Medulla oblongata (tissue), 1 donor: ENCODE measurements at regions not wholly inside any gene's neighbourhood (a gene's known extent, or its start where the extent isn't known, plus 50 kb on each side); places are given as distances from the start of the nearest gene placed in this dataset.

Experiments used
- DNase-seq: peaks from one replicate; pipeline ENCODE4 v3.0.0-alpha.2; 2015; ENCODE audit errors: extremely low spot score

GRCh38 chr10:7027913-7028808, 382.7 kb downstream of the SFMBT2 start:
- DNase-seq, result no peak

GRCh38 chr10:7027237-7027912, 383.5 kb downstream of the SFMBT2 start:
- DNase-seq, result no peak

DNA sequence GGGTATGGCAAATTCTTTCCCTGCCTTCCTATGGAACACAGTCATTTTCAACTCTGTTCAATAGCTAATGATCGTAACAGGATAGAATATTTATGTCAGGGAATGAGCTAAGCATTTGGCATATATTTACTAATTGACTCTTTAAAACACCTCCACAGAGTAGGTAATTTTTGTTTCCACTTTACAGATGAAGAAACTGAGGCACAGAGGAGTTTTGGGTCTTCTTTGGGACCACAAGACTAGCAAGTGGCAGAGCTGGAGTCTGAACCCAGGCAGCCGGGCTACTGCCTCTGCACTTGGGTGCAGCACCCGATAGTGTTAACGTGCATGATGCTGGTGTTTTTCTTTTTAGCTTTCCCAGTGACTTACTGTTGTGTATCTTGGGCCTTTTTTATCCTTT, 384.0 kb downstream of the SFMBT2 start:
- no peak for DNase-seq

GRCh38 chr10:7025296-7025695, 385.5 kb downstream of the SFMBT2 start:
- DNase-seq, result no peak

GRCh38 chr10:7015457-7015856, 395.4 kb downstream of the SFMBT2 start:
- DNase-seq, result no peak

- no peak for DNase-seq
Observed at GRCh38 chr10:7014721-7015120, 396.1 kb downstream of the SFMBT2 start.

DNA sequence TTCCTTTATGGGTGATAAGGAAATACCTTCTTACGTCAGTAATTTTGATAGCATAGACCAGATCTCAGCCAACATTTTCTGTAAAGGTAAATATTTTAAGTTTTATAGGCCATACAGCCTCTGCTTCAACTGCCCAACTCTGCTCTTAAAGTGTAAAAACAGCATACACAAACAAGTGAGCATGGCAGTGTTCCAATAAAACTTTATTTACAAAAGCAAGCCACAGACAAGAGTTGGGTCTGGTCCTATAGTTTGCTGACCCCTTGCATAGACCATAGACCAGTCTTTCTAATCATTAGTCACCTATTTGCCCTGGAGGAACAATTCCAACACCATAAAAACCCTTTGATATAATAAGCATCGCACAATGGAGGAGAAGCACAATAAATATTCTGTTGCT, 398.8 kb downstream of the SFMBT2 start:
- DNase-seq, result no peak

GRCh38 chr10:7008645-7009044, 402.2 kb downstream of the SFMBT2 start:
- DNase-seq, result no peak

DNA sequence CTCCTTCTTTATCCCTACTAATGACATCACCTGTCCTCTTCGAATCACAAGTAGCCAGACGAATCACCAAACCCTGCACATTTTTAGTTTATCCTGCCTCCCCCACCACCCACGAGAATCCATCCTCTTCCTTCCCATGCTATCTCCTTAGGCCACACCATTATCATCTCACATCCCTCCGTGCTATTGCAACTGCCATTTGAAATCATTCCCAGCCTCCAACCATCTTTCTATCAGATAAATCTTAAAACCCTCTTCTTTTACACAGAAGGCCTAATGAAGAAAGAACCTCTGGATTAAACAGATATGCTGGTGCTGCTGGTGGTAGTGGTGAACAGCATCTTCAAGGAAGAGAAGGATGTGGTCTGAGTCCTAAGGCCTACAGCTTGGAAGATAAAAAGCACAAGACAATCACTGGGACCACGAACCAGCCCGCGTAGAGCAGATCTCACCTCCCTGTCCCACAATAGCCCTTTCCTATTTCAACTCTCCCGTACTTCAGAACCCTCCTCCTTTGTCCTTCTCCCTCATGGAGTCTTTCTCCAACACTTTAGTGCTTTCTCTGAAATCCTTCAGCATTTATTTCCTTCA, 403.1 kb downstream of the SFMBT2 start:
- no peak for DNase-seq

GRCh38 chr10:7006566-7006965, 404.3 kb downstream of the SFMBT2 start:
- no peak for DNase-seq

DNA sequence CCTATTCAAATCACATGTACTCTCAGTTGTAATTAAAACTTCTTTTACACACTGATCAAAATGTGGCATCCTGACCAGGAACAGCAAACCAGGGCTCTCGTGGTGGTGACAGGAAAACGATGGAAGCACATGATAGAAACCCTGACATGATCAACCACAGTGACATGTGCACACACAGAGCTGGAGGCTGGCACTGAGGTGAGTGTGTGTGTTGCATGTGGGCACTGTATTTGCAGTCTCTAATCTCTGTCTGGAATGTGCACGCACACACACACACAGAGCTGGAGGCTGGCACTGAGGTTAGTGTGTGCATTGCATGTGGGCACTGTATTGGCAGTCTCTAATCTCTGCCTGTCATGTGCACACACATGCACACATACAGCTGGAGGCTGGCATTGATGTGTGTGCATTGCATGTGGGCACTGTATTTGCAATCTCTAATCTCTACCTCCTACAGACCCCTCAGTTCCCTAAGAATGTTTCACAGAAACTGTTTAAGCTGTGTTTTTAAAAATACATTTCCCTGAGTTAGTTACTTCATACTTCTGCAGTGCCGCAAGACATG, 406.9 kb downstream of the SFMBT2 start:
- DNase-seq, result no peak

- peak; percentile 57 for DNase-seq
Observed at GRCh38 chr10:7000061-7000460, 410.8 kb downstream of the SFMBT2 start.

DNA sequence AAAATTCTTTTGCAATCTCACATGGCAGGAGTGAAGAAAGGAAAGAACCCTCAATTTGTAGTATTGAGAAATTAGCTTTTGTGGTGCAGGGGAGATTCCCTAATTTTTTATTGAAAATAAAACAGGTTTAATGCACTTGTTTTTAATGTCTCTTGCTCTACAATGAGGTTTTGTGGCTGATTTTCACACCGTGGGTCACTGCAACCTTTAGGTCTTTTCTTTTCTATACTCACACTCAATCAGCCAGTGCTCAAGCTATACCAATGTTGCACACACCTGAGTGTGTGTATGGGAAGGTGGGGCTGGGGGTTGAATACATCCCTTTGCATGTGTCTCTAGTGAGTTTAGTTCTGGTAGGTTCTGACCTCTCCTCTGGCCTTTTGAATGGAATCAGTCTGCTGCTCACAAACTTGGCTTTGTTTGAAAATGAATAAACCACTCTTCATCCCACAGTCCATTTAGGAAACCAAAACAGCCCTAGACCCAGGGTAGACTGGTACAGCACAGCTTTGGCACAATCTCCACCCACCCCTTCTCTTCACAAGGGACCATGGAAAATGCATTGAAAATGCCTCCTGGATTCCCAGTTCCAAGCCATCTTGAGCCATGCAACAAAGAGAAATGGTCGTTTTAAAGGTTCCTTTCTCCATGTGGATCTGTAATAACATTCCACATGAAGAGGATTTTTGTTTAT, 411.5 kb downstream of the SFMBT2 start:
- DNase-seq, result peak; percentile 88

DNA sequence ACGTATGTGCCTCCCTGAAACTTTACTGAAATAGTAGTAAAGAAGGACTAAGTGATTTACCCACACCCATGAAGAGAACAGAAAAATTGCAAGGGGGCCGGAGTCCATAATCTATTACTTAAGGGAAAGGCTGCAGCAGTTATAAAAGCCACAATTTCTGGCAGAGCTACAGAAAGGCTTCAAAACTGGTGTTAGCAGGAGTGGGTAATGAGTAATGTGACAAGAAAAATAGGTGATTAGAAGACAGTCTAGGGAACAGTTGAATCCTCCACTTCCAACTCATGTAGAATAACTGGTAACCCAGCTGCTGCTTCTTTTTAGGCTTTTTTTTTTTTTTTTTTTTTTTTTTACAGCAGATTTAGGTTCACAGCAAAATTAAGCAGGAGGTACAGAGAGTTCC, 413.3 kb downstream of the SFMBT2 start:
- DNase-seq, result no peak

- no peak for DNase-seq
Observed at GRCh38 chr10:6996431-6996830, 414.4 kb downstream of the SFMBT2 start.

GRCh38 chr10:6995831-6996230, 415.0 kb downstream of the SFMBT2 start:
- no peak for DNase-seq

DNA sequence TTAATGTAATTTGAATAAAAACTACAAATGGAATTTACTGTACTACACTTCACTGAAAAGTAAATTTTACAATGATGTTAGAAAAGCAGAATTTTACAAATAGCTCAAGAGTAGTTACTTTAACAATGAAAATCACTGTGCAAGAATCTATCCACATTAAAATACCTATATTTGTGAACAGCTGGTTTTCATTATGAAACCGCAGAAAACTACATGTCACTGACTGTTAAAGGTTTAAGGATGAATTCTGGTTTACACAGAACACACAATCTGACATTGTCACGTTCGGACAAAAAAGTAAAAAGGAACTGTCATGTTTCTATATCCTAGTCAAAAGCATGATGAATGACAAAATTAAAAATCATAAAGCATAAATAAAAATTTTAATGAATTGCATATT, 415.3 kb upstream of the PRKCQ start:
- no peak for DNase-seq

DNA sequence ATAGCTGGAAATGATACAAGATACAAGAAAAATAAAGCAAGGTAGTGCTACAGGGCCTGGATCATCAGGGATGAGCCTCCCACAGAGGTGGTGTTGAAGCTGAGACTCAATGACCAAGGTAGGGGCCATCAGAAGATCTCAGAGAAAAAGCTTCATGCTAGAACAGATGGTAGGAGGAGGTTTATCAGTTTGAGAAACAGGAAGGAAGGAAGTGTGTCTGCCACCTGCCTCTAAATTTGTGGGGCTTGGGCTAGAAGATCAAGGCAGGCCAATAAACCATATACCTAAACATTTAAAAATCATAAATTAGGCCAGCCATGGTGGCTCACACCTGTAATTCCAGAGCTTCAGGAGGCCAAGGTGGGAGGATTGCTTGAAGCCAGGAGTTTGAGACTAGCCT, 410.8 kb upstream of the PRKCQ start:
- DNase-seq, result no peak

DNA sequence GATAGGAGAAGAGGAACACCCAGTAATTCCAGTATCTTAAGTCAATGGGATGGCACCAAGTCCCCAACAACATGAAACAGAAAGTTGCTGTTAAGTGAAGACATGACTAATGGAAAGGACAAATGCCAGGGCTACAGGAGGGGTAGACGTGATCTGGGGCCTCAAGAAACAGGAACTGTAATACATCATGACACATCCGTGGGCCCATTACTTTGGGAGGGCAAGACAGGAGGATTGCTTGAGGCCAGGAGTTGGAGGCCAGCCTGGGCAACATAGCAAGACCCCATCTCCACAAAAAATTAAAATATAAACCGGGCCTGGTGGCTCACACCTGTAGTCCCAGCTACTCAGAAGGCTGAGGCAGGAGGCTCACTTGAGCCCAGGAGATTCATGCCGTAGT, 408.6 kb upstream of the PRKCQ start:
- DNase-seq, result no peak

GRCh38 chr10:6987536-6987945, 407.5 kb upstream of the PRKCQ start:
- peak; percentile 96 for DNase-seq

- no peak for DNase-seq
Observed at GRCh38 chr10:6986927-6987326, 406.9 kb upstream of the PRKCQ start.

DNA sequence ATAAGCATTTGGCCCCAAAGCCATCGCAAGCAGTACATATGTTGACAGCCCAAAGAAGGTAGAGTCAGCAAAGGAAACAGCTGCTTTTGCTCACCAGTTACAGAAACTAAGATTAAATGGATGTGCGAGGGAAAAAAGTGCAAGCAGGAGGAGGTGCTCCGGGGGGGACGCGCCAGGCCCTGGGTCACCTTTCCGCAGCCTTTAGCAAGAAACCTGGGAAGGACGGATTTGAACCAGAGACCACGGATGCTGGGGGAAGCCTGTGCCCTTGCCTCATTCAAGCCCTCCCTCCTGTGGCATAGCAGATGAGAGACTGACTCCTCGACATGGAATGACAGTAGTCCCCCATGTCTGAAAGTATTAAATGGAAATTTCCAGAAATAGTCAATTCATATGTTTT, 405.6 kb upstream of the PRKCQ start:
- DNase-seq, result no peak
